ENCODE measurements at regions not wholly inside any gene's neighbourhood (a gene's known extent, or its start where the extent isn't known, plus 50 kb on each side); places are given as distances from the start of the nearest gene placed in this dataset.

- TF ChIP-seq, protein P1, sequence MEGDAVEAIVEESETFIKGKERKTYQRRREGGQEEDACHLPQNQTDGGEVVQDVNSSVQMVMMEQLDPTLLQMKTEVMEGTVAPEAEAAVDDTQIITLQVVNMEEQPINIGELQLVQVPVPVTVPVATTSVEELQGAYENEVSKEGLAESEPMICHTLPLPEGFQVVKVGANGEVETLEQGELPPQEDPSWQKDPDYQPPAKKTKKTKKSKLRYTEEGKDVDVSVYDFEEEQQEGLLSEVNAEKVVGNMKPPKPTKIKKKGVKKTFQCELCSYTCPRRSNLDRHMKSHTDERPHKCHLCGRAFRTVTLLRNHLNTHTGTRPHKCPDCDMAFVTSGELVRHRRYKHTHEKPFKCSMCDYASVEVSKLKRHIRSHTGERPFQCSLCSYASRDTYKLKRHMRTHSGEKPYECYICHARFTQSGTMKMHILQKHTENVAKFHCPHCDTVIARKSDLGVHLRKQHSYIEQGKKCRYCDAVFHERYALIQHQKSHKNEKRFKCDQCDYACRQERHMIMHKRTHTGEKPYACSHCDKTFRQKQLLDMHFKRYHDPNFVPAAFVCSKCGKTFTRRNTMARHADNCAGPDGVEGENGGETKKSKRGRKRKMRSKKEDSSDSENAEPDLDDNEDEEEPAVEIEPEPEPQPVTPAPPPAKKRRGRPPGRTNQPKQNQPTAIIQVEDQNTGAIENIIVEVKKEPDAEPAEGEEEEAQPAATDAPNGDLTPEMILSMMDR (IDR thresholded peaks at IDR 0.05), result no peak
- no peak for TF ChIP-seq POLR2A (IDR thresholded peaks at IDR 0.05)
- no peak for TF ChIP-seq POLR2AphosphoS5 (IDR thresholded peaks at IDR 0.05)
- no peak for TF ChIP-seq EP300 (IDR thresholded peaks at IDR 0.05)
Observed at GRCh38 chr6:130775411-130776012, 51.7 kb upstream of the SMLR1 start.

Measured in suprapubic skin (tissue), 4 donors.